ENCODE measurements at regions not wholly inside any gene's neighbourhood (a gene's known extent, or its start where the extent isn't known, plus 50 kb on each side); places are given as distances from the start of the nearest gene placed in this dataset.
A peak's percentile ranks its signal among the peaks of the same experiment; 100 is the strongest.

GRCh38 chr6:95423331-95423730 is 154.0 kb upstream of the MANEA start:
- in situ Hi-C loops (cut with MboI) (no loop called here), intact Hi-C loops (cut with micrococcal nuclease; ENCODE audit: unreplicated experiment) (no loop called here)
- H3K4me2 ChIP-seq (ENCODE audit: control insufficient read depth, insufficient read depth), result no peak overlapping the region
- FAIRE-seq, result no peak
- ChIA-PET RAD21 (ENCODE audit: unreplicated experiment) (no interaction called here), SMC1A (ENCODE audit: uncharacterized antibody, unreplicated experiment) (interaction anchor here (0.7 to 1.2 kb wide), 3 partner anchors 10 to 15 kb away, joined by 3 read pairs; no protein-coding TSS in a partner anchor), CTCF (no interaction called here), POLR2A (no interaction called here)
- TF ChIP-seq KDM1A (IDR thresholded peaks at IDR 0.05; ENCODE audit: borderline replicate concordance), result no peak
- TF ChIP-seq CREM (IDR thresholded peaks at IDR 0.05; ENCODE audit: low read depth), result no peak
- TF ChIP-seq BCL3 (IDR thresholded peaks at IDR 0.05; ENCODE audit: borderline replicate concordance, insufficient read depth, low read depth, low read length, poor library complexity, severe bottlenecking), result no peak
- H3K79me2 ChIP-seq (ENCODE audit: control insufficient read depth, insufficient read depth, low read length), result no peaks in the 10 kb centered on the region
- no peak overlapping the region for H2AFZ ChIP-seq (ENCODE audit: control insufficient read depth, low read depth, low read length)
- H3K27ac ChIP-seq (ENCODE audit: control insufficient read depth, insufficient read depth), result no peak overlapping the region
- H3K9me3 ChIP-seq (replicated peaks; ENCODE audit: control insufficient read depth, insufficient read depth, low read length), result no peaks in the 10 kb centered on the region
- no peaks in the 10 kb centered on the region for H4K20me1 ChIP-seq (ENCODE audit: control insufficient read depth, insufficient read depth)
- H3K4me3 ChIP-seq, result no peak overlapping the region
- no peak overlapping the region for H3K9ac ChIP-seq (ENCODE audit: control insufficient read depth, insufficient read depth, low read length)
- no peaks in the 10 kb centered on the region for H3K27me3 ChIP-seq (replicated peaks in 1 of 2; ENCODE audit: control insufficient read depth in 2 of 2, insufficient read depth in 2 of 2, low read length in 1 of 2)
- 0% methylated on average over 1 of the region's 1 CpG for WGBS (ENCODE audit: insufficient coverage, insufficient replicate concordance, low lambda C conversion rate, missing lambda C conversion rate)
- no TSS peak for BruUV-seq (replicated peaks)
- no peaks in the 10 kb centered on the region for H3K36me3 ChIP-seq (ENCODE audit: control insufficient read depth in 2 of 2, insufficient read depth in 2 of 2, low read length in 1 of 2)
- H3K4me1 ChIP-seq (ENCODE audit: control insufficient read depth, insufficient read depth, low read length), result no peaks in the 10 kb centered on the region
- DNase-seq (ENCODE audit: low read depth, low spot score), result no peak
- no peak for ATAC-seq

GRCh38 chr6:95431637-95432228 is 145.6 kb upstream of the MANEA start:
- Histone ChIP-seq H3K4me2 (ENCODE audit: control insufficient read depth, insufficient read depth) (no peak overlapping the region), H2AFZ (ENCODE audit: control insufficient read depth, low read depth, low read length) (no peak overlapping the region), H3K9ac (ENCODE audit: control insufficient read depth, insufficient read depth, low read length) (no peak overlapping the region), H3K27ac (ENCODE audit: control insufficient read depth, insufficient read depth) (no peak overlapping the region), H3K4me1 (ENCODE audit: control insufficient read depth, insufficient read depth, low read length) (no peaks in the 10 kb centered on the region), H3K9me3 (replicated peaks; ENCODE audit: control insufficient read depth, insufficient read depth, low read length) (no peaks in the 10 kb centered on the region), H3K4me3 (no peak overlapping the region), H3K27me3 (replicated peaks in 1 of 2; ENCODE audit: control insufficient read depth in 2 of 2, insufficient read depth in 2 of 2, low read length in 1 of 2) (no peaks in the 10 kb centered on the region), H4K20me1 (ENCODE audit: control insufficient read depth, insufficient read depth) (no peaks in the 10 kb centered on the region), H3K36me3 (ENCODE audit: control insufficient read depth in 2 of 2, insufficient read depth in 2 of 2, low read length in 1 of 2) (no peaks in the 10 kb centered on the region), H3K79me2 (ENCODE audit: control insufficient read depth, insufficient read depth, low read length) (no peaks in the 10 kb centered on the region)
- no TSS peak for BruUV-seq (replicated peaks)
- ATAC-seq, result peak; percentile 50
- intact Hi-C loops (cut with micrococcal nuclease; ENCODE audit: unreplicated experiment), result loop anchor here (1.0 to 10.0 kb wide), 5 partner anchors 243 to 1633 kb away; no protein-coding TSS in a partner anchor
- 13% methylated on average over 2 of the region's 2 CpGs for WGBS (ENCODE audit: insufficient coverage, insufficient replicate concordance, low lambda C conversion rate, missing lambda C conversion rate)
- no peak for DNase-seq (ENCODE audit: low read depth, low spot score)
- ChIA-PET SMC1A (ENCODE audit: uncharacterized antibody, unreplicated experiment) (no interaction called here), POLR2A (no interaction called here), RAD21 (ENCODE audit: unreplicated experiment) (no interaction called here), CTCF (no interaction called here)
- in situ Hi-C loops (cut with MboI), result loop anchor here (25.0 kb wide), 1 partner anchor 1631 kb away; no protein-coding TSS in a partner anchor
- FAIRE-seq, result peak; percentile 31
- TF ChIP-seq PKNOX1 (IDR thresholded peaks at IDR 0.05) (no peak), LARP7 (IDR thresholded peaks at IDR 0.05) (no peak), ZNF592 (IDR thresholded peaks at IDR 0.05) (0 out of 2 replicates have a peak, but pooled peaks have one; percentile 23), SMC3 (IDR thresholded peaks at IDR 0.05; ENCODE audit: borderline replicate concordance, low read length) (peak; percentile 48; the same call in 1 of the 2 replicates), GATAD2B (conservative IDR thresholded peaks at IDR 0.05; ENCODE audit: low read depth) (no peak), CBFB (IDR thresholded peaks at IDR 0.05; ENCODE audit: low read depth) (no peak), CEBPB (IDR thresholded peaks at IDR 0.05; ENCODE audit: borderline replicate concordance in 1 of 2, low read depth in 2 of 2, low read length in 2 of 2) (no peak), MTA3 (IDR thresholded peaks at IDR 0.05; ENCODE audit: borderline replicate concordance, low read length) (no peak)

All from GM12878 (cell line).